ENCODE measurements at regions not wholly inside any gene's neighbourhood (a gene's known extent, or its start where the extent isn't known, plus 50 kb on each side); places are given as distances from the start of the nearest gene placed in this dataset.

DNA sequence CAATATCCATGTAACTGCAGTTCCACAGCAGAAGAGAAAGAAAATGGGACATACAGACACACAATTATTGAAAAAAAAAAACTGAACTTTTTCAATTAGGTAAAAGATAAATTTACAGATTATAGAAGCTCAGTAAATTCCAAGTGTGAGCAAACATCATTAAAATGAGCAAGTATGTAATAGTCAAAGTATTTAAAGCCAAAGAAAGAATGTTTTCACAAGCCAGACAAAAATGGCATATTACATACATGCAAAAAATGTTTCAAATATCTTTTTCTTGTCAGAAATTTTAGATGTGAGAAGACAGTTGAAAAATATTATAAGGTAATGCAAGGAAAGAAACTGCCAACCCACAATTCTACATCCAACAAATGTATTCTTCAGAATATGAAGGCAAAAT lies 150.2 kb upstream of the AKR1E2 start:
- DNase-seq (ENCODE audit: low spot score in 2 of 2) = no peak
- Mint-ChIP-seq H3K4me1 (no peaks in the 10 kb centered on the region), H3K4me3 (no peak overlapping the region), H3K27ac (no peak overlapping the region), H3K36me3 (no peaks in the 10 kb centered on the region), H3K27me3 (peaks cover 13% of the 10 kb centered on the region), H3K9me3 (no peaks in the 10 kb centered on the region)
- no peak for ATAC-seq (ENCODE audit: low read depth)

DNA sequence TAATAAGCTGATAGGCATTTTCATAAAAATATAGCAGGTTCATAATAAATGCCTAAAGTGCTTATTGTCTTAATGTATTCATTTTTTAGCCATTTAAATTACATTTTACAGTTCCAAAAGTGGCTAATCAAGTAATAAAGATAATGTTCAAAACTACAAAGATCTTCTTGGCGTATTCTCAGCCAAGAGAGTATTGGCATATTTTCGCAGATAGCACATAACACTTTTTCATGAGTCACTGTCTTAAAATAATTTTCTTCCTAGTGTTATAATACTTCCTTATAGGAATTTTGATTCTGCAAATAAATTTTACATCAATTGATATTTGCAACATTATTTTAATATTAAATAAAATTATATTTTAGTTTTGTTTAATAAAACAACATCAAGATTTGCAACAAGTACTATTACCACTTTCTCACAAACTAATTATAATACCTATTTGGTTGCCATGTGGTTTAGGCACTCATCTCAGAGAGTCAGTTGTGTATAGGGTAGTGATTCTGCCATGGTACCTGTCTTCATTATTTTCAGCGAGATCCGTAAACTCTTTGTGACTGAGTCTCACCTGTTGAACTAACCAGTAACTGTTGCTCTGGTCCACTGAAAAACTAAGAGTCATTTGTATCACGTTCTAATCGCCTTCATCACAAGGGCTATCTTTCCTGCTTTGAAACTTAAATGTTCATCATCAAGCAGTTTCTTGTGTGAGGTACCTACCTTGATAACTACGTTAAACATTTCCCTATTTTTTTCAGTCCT lies 152.5 kb upstream of the AKR1E2 start:
- Mint-ChIP-seq H3K36me3 (peaks cover 2% of the 10 kb centered on the region), H3K27ac (no peak overlapping the region), H3K4me3 (no peak overlapping the region), H3K9me3 (peaks cover 4% of the 10 kb centered on the region), H3K4me1 (no peaks in the 10 kb centered on the region), H3K27me3 (peaks cover 13% of the 10 kb centered on the region)
- DNase-seq (ENCODE audit: low spot score in 2 of 2) (no peak), ATAC-seq (ENCODE audit: low read depth) (no peak)

DNA sequence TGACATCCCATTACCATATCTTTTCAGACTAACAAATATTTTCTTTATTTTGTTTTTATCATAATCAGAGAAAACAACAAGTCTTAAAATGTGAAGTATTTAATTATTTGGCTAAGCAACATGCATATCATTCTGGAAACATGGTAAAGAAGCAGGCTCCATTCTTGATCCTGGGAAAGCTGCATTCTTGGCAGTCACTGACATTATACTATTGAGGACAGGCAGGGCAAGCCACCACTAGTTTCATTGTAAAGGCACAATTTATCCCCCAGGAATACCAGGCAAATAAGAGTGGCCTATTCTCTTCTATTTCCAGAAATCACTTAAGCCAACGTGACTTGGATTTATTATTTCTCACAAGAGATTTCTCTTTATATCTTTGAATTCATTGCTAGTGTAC lies 153.8 kb upstream of the AKR1E2 start:
- Mint-ChIP-seq H3K9me3 (peaks cover 4% of the 10 kb centered on the region), H3K36me3 (peaks cover 2% of the 10 kb centered on the region), H3K27ac (no peak overlapping the region), H3K4me1 (no peaks in the 10 kb centered on the region), H3K27me3 (peaks cover 11% of the 10 kb centered on the region), H3K4me3 (no peak overlapping the region)
- DNase-seq (ENCODE audit: low spot score in 2 of 2) (no peak), ATAC-seq (ENCODE audit: low read depth) (no peak)

DNA sequence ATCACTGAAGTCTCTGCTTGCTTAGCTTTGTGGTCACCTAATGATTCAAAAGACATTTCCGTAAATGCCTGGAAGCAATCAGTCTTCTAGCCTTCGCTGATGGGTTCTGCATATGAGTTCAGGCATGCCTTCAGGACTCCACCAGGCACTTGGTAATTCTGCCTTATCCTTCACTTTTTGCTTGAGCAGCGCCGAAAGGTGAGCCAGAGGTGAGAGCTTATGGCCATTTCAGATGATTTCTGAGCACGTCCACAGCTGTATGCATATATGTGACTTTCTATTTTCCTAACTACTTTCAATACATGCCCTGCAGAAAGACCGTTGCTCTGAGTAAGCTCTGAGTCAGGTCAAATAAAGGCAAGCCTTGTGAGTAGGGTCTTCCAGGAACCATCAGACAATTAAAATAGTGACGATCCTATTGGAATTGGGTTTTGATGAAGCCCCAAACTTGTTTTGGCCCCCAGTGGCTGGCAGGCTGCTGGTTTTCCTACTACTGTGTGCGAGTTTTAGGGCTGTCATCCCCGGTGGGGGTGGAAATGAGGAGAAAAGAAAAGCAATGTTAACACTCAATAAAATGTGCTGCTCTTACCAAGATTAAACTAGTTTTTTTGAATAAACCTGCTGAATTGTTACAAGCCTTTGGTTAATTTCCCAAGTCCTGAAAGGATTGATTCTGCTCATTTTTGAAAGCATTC lies 154.4 kb upstream of the AKR1E2 start:
- peaks cover 11% of the 10 kb centered on the region for H3K27me3 Mint-ChIP-seq
- no peaks in the 10 kb centered on the region for H3K4me1 Mint-ChIP-seq
- DNase-seq (ENCODE audit: low spot score in 2 of 2) (no peak), ATAC-seq (ENCODE audit: low read depth) (no peak)
- H3K36me3 Mint-ChIP-seq = peaks cover 2% of the 10 kb centered on the region
- H3K4me3 Mint-ChIP-seq = no peak overlapping the region
- H3K9me3 Mint-ChIP-seq = peaks cover 4% of the 10 kb centered on the region
- H3K27ac Mint-ChIP-seq = no peak overlapping the region

DNA sequence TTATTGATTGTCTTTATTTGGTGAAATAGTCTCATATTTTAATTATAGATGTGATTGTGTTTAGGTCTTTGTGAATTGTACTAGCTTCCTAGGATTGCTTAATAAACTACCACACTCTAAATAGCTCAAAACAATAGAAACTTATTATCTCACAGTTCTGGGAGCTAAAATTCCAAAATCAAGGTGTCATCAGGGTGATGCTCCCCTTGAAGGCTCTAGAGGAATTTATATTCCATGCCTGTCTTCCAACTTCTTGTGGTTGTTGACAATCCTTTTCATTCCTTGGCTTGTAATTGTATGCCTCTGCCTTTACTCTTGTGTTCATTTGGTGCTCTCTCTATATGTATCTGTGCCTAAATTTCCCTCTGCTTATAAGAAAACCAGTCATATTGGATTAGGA lies 155.3 kb upstream of the AKR1E2 start:
- peaks cover 4% of the 10 kb centered on the region for H3K9me3 Mint-ChIP-seq
- peaks cover 8% of the 10 kb centered on the region for H3K27me3 Mint-ChIP-seq
- ATAC-seq (ENCODE audit: low read depth) = no peak
- H3K36me3 Mint-ChIP-seq = peaks cover 2% of the 10 kb centered on the region
- no peak overlapping the region for H3K4me3 Mint-ChIP-seq
- no peak for DNase-seq (ENCODE audit: low spot score in 2 of 2)
- no peak overlapping the region for H3K27ac Mint-ChIP-seq
- H3K4me1 Mint-ChIP-seq = no peaks in the 10 kb centered on the region

DNA sequence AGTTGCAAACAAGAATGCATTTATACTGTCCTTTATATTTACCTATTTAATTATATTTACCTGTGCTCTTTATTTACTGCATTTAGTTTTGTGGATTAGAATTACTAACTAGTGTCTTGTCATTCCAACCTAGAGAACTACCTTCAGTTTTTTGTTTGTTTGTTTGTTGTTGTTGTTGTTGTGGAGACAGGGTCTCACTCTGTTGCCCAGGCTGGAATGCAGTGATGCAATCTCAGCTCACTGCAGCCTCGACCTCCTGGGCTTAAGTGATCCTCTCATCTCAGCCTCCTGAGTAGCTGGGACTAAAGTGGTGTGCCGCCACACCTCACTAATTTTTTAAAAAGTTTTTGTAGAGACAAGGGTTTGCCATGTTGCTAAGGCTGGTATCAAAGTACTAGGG lies 156.4 kb upstream of the AKR1E2 start:
- H3K9me3 Mint-ChIP-seq = peaks cover 4% of the 10 kb centered on the region
- DNase-seq (ENCODE audit: low spot score in 2 of 2) (no peak), ATAC-seq (ENCODE audit: low read depth) (no peak)
- H3K27ac Mint-ChIP-seq = no peak overlapping the region
- no peaks in the 10 kb centered on the region for H3K4me1 Mint-ChIP-seq
- H3K27me3 Mint-ChIP-seq = peaks cover 8% of the 10 kb centered on the region
- peaks cover 2% of the 10 kb centered on the region for H3K36me3 Mint-ChIP-seq
- no peak overlapping the region for H3K4me3 Mint-ChIP-seq

DNA sequence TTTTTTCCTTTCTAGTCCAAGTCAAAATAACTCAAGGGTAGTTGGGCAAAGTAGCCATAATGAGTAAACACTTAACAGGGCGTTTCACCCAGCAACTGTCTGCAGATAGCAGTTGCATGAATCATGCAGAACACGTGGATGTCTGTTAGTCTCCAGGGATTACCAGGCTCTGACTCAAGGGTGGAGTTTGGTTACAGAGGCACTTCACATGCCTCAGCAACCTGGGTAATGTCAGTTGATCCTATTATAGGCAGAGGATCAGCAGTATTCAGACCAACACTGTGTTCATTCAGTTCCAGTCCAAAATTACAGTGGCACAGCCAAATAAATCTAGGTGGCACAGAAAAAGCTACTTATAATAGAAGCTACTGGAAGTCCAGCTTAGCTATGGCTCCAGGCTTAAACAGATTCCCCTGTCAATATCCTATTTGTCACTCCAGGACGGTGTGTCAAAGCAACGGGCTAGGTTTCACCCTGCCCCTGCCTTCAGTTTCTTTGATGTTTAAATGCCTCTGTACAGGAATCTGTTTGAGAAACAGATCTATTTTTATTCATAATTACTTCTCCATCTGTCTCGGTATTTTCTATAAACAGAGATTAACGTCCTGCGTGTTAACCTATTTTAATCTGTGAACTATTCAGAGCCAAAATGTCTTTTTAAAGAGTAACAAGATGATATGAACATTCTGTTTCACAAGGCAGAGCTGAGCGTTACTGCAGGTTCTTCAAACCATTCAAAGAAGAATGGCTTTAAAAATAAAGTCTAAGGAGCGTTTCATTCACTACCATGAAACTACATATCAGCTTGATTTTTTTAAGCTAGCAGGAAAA lies 162.6 kb upstream of the AKR1E2 start:
- DNase-seq (ENCODE audit: low spot score in 2 of 2) (peak in 1 of 2 donors; percentile 39), ATAC-seq (ENCODE audit: low read depth) (peak; percentile 99)

DNA sequence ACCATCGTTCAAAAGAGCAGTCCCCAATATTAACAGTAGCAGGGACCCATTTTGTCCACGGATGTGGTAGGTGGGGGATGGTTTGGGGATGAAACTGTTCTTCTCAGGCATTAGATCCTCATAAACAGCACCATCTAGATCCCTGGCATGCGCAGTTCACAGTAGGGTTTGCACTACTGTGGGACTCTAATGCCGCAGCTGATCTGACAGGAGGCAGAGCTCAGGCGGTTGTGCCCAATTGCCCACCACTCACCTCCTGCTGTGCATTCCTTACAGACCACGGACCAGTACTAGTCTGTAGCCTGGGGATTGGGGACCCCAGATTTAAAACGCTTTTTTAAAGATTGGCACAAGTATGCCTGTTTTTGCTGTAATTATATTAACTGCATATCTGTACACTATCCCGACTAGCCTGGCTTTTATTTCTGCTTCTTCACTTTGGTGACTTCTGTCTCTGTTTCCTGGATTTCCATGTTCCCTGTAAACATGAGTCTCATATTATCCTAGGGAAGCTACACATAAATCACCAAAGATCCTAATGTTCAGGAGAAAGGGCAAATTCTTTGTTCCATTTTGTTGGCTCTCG lies 163.3 kb upstream of the AKR1E2 start:
- no peak overlapping the region for H3K4me3 Mint-ChIP-seq
- no peaks in the 10 kb centered on the region for H3K36me3 Mint-ChIP-seq

More for the DNA sequence above, 162.6 kb upstream of the AKR1E2 start:
- peaks cover 5% of the 10 kb centered on the region for H3K27me3 Mint-ChIP-seq
- H3K27ac Mint-ChIP-seq = peak overlapping the region; percentile 68
- H3K4me3 Mint-ChIP-seq = no peak overlapping the region
- H3K9me3 Mint-ChIP-seq = no peaks in the 10 kb centered on the region
- H3K4me1 Mint-ChIP-seq = peaks cover 10% of the 10 kb centered on the region
- H3K36me3 Mint-ChIP-seq = no peaks in the 10 kb centered on the region

DNA sequence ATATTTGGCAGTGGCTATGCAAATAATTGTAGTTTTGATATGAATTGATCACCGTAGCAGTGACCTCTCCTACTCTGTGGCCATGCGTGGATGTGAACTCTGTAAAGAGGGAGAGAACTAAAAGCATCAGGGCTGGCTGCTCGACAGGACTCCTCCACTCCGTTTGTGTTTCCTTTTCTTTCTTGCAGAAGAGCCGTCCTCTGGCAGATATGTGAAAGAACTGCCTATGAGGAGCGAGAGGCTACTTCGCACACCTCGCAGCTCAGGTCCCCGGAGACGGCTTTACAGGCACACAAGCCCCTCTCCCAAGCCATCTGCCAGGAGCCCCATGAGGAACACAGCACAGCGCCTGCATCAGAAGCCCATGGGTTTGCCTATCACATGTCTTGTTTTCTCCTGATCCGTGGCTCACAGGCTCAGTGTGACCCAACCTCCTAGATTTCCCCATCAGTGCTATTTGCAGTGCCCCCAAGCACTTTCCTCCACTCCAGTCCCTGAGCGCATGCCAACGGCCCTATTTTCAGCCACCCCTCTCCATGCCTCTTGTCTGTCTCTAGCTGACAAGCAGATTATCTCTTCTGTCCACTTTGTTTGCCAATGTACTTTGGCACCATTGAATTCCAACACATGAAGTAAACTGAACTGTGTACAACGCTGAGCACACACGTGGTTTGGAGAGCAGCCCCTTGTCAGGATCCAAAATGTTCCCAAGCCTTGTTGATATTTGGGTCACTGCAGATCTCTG lies 164.3 kb upstream of the AKR1E2 start:
- DNase-seq (ENCODE audit: low spot score in 2 of 2) = no peak
- Mint-ChIP-seq H3K27me3 (peaks cover 7% of the 10 kb centered on the region), H3K4me3 (no peak overlapping the region), H3K9me3 (no peaks in the 10 kb centered on the region), H3K4me1 (peaks cover 10% of the 10 kb centered on the region), H3K36me3 (no peaks in the 10 kb centered on the region), H3K27ac (no peak overlapping the region)
- ATAC-seq (ENCODE audit: low read depth) = no peak

More for the DNA sequence above, 163.3 kb upstream of the AKR1E2 start:
- H3K27ac Mint-ChIP-seq = peak overlapping the region; percentile 68
- peaks cover 10% of the 10 kb centered on the region for H3K4me1 Mint-ChIP-seq
- DNase-seq (ENCODE audit: low spot score in 2 of 2) (no peak), ATAC-seq (ENCODE audit: low read depth) (no peak)
- peaks cover 5% of the 10 kb centered on the region for H3K27me3 Mint-ChIP-seq
- H3K9me3 Mint-ChIP-seq = no peaks in the 10 kb centered on the region

DNA sequence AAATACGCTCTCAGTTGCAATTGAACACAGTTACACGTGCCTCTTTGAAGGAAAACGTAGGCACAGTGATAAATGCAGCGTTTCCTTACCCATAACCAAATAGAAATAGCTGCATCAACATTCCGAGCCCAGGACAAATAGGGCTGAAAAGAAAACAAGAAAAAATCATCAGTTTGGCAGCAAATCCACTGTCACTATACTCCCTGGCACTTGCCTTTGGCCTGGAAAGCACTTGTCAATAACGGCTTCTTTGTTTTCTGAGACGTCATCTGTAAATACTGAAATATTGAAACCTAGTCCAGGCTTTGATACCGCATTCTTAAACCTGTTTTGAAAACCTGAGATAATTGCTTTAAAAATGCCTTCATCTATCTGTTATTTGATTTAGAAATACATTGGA lies 167.2 kb upstream of the AKR1E2 start:
- ATAC-seq (ENCODE audit: low read depth) (no peak), DNase-seq (ENCODE audit: low spot score in 2 of 2) (no peak)
- H3K27ac Mint-ChIP-seq = no peak overlapping the region
- no peaks in the 10 kb centered on the region for H3K36me3 Mint-ChIP-seq
- no peak overlapping the region for H3K4me3 Mint-ChIP-seq
- no peaks in the 10 kb centered on the region for H3K9me3 Mint-ChIP-seq
- H3K27me3 Mint-ChIP-seq = peaks cover 7% of the 10 kb centered on the region
- H3K4me1 Mint-ChIP-seq = peaks cover 10% of the 10 kb centered on the region

DNA sequence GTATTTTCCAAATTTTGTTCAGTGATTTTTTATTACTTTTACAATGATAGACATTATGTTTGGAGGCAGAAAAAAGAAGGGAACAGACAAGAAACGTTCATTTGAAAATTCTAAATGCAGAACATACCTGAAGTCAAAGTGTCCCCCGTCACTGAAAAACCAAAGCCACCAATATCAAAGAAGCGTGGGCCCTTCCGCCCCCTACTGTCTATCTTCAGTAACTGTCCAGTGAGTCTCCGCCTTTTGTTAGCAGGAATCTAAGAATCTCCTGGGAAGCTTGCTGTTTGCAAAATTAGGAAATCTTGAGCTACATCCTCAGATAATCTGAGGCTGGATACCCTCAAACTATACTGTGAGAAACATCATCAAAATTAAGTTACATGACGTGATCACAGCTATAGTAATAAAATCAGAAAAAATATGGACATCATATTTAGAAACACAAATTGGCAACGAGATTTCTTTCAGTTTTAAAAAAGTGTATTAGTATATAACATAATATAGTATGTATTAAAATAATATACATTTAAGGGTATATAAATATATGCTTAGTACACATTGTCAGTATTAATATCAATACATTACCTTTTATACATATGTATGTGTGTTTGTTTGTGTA lies 169.3 kb upstream of the AKR1E2 start:
- Mint-ChIP-seq H3K9me3 (no peaks in the 10 kb centered on the region), H3K36me3 (no peaks in the 10 kb centered on the region), H3K27ac (no peak overlapping the region), H3K4me1 (peaks cover 7% of the 10 kb centered on the region), H3K4me3 (no peak overlapping the region), H3K27me3 (peaks cover 4% of the 10 kb centered on the region)
- ATAC-seq (ENCODE audit: low read depth) (peak; percentile 66), DNase-seq (ENCODE audit: low spot score in 2 of 2) (peak; percentile 33 to 52)

DNA sequence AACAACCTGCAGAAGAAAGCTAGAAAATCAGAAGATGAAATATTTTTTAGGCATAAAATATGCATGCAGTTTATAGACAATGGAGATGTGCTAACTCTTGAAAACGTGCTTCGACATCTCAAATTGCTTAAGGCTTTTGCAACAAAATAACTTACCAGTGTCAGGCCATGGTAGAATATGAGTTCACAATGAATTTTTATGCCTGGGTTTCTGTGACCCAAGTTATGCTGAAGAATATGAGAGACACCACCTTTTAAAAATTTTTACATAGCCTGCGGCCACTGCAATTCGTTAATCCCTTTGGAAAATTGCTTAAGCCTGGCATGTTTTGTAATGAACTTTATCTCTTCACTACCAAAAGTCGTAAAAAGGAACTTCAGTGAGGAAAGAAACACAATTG lies 170.1 kb upstream of the AKR1E2 start:
- Mint-ChIP-seq H3K9me3 (no peaks in the 10 kb centered on the region), H3K27me3 (peaks cover 4% of the 10 kb centered on the region), H3K4me3 (no peak overlapping the region), H3K27ac (no peak overlapping the region), H3K4me1 (peaks cover 8% of the 10 kb centered on the region), H3K36me3 (no peaks in the 10 kb centered on the region)
- no peak for ATAC-seq (ENCODE audit: low read depth)
- no peak for DNase-seq (ENCODE audit: low spot score in 2 of 2)

DNA sequence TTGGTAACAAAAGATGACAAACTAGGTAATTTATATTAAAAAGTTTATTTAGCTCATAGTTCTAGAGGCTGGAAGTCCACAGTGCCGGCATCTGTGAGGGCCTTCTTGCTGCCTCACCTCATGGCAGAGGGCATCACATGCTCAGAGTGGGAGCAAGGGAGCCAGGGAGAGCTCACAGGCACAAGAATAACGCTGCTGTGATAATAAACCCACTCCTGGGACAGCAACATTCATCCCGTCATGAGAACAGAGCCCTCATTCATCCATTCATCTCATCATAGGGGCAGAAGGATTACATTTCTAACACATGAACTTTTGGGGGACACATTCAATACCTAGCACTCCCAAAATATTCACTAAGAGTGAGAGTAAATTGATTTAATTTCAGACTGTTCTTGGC lies 170.6 kb upstream of the AKR1E2 start:
- Mint-ChIP-seq H3K4me1 (peaks cover 8% of the 10 kb centered on the region), H3K27ac (no peak overlapping the region), H3K36me3 (no peaks in the 10 kb centered on the region), H3K27me3 (peaks cover 4% of the 10 kb centered on the region), H3K4me3 (no peak overlapping the region), H3K9me3 (no peaks in the 10 kb centered on the region)
- no peak for DNase-seq (ENCODE audit: low spot score in 2 of 2)
- ATAC-seq (ENCODE audit: low read depth) = no peak

Data from memory B cell (primary cell).